ENCODE measurements at regions not wholly inside any gene's neighbourhood (a gene's known extent, or its start where the extent isn't known, plus 50 kb on each side); places are given as distances from the start of the nearest gene placed in this dataset.

DNA sequence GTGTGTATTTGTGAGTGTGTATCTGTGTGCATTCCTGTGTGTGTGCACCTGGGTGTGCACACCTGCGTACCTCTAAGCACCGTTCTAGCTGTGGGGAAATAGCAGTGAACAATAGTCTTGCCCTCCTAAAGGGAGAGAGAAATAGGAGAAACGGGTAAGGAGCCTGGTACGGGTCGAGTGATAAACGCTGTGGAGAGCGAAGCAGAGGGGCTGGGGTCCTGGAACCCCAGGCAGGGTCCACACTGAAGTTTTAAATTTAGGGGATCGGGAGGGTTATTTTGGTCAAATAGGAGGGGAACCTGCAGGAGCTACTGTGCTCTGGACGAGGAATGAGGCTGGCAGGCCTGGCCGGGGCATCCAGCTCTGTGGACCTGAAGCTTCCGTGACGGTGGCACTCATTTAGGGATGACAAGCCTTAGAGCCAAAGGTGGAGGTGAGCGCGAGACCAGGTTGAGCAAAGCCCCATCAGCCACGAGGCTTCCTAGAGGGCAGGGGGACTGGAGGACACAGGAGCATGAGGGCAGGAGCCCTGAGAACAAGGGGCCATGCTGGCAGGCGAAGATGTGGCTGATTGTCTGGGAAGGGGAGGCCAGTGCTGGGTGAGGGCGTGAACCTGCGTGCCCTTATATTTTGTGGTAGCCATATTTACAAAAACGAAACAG is 188.0 kb downstream of the RTP5 start (continued):
- TF ChIP-seq, protein P1, sequence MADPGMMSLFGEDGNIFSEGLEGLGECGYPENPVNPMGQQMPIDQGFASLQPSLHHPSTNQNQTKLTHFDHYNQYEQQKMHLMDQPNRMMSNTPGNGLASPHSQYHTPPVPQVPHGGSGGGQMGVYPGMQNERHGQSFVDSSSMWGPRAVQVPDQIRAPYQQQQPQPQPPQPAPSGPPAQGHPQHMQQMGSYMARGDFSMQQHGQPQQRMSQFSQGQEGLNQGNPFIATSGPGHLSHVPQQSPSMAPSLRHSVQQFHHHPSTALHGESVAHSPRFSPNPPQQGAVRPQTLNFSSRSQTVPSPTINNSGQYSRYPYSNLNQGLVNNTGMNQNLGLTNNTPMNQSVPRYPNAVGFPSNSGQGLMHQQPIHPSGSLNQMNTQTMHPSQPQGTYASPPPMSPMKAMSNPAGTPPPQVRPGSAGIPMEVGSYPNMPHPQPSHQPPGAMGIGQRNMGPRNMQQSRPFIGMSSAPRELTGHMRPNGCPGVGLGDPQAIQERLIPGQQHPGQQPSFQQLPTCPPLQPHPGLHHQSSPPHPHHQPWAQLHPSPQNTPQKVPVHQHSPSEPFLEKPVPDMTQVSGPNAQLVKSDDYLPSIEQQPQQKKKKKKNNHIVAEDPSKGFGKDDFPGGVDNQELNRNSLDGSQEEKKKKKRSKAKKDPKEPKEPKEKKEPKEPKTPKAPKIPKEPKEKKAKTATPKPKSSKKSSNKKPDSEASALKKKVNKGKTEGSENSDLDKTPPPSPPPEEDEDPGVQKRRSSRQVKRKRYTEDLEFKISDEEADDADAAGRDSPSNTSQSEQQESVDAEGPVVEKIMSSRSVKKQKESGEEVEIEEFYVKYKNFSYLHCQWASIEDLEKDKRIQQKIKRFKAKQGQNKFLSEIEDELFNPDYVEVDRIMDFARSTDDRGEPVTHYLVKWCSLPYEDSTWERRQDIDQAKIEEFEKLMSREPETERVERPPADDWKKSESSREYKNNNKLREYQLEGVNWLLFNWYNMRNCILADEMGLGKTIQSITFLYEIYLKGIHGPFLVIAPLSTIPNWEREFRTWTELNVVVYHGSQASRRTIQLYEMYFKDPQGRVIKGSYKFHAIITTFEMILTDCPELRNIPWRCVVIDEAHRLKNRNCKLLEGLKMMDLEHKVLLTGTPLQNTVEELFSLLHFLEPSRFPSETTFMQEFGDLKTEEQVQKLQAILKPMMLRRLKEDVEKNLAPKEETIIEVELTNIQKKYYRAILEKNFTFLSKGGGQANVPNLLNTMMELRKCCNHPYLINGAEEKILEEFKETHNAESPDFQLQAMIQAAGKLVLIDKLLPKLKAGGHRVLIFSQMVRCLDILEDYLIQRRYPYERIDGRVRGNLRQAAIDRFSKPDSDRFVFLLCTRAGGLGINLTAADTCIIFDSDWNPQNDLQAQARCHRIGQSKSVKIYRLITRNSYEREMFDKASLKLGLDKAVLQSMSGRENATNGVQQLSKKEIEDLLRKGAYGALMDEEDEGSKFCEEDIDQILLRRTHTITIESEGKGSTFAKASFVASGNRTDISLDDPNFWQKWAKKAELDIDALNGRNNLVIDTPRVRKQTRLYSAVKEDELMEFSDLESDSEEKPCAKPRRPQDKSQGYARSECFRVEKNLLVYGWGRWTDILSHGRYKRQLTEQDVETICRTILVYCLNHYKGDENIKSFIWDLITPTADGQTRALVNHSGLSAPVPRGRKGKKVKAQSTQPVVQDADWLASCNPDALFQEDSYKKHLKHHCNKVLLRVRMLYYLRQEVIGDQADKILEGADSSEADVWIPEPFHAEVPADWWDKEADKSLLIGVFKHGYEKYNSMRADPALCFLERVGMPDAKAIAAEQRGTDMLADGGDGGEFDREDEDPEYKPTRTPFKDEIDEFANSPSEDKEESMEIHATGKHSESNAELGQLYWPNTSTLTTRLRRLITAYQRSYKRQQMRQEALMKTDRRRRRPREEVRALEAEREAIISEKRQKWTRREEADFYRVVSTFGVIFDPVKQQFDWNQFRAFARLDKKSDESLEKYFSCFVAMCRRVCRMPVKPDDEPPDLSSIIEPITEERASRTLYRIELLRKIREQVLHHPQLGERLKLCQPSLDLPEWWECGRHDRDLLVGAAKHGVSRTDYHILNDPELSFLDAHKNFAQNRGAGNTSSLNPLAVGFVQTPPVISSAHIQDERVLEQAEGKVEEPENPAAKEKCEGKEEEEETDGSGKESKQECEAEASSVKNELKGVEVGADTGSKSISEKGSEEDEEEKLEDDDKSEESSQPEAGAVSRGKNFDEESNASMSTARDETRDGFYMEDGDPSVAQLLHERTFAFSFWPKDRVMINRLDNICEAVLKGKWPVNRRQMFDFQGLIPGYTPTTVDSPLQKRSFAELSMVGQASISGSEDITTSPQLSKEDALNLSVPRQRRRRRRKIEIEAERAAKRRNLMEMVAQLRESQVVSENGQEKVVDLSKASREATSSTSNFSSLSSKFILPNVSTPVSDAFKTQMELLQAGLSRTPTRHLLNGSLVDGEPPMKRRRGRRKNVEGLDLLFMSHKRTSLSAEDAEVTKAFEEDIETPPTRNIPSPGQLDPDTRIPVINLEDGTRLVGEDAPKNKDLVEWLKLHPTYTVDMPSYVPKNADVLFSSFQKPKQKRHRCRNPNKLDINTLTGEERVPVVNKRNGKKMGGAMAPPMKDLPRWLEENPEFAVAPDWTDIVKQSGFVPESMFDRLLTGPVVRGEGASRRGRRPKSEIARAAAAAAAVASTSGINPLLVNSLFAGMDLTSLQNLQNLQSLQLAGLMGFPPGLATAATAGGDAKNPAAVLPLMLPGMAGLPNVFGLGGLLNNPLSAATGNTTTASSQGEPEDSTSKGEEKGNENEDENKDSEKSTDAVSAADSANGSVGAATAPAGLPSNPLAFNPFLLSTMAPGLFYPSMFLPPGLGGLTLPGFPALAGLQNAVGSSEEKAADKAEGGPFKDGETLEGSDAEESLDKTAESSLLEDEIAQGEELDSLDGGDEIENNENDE (IDR thresholded peaks at IDR 0.05; ENCODE audit: insufficient replicate concordance, low read length) = no peak
- TF ChIP-seq ASH2L (IDR thresholded peaks at IDR 0.05; ENCODE audit: low read length) = no peak
- no peak for TF ChIP-seq KDM1A (IDR thresholded peaks at IDR 0.05; ENCODE audit: borderline replicate concordance, low read length)
- no peak for TF ChIP-seq SIRT6 (IDR thresholded peaks at IDR 0.05; ENCODE audit: low read length)
- no peak for TF ChIP-seq GTF2F1 (IDR thresholded peaks at IDR 0.05; ENCODE audit: borderline replicate concordance, low read depth, low read length)
- TF ChIP-seq MAFK (IDR thresholded peaks at IDR 0.05; ENCODE audit: low read depth, low read length) = no peak
- TF ChIP-seq CHD2 (IDR thresholded peaks at IDR 0.05; ENCODE audit: low read length) = no peak
- TF ChIP-seq RXRA (IDR thresholded peaks at IDR 0.05; ENCODE audit: insufficient read depth, low read depth, low read length) = no peak

All from H1 (cell line).